GM18870 (cell line): ENCODE measurements at regions not wholly inside any gene's neighbourhood (a gene's known extent, or its start where the extent isn't known, plus 50 kb on each side); places are given as distances from the start of the nearest gene placed in this dataset.

ENCODE experiments used
- ATAC-seq: cut with Tn5 transposase; IDR thresholded peaks from one replicate; pipeline ENCODE4 v1.9.1; 2021; ENCODE audit warnings: moderate library complexity; ENCODE audit not compliant: unreplicated experiment

DNA sequence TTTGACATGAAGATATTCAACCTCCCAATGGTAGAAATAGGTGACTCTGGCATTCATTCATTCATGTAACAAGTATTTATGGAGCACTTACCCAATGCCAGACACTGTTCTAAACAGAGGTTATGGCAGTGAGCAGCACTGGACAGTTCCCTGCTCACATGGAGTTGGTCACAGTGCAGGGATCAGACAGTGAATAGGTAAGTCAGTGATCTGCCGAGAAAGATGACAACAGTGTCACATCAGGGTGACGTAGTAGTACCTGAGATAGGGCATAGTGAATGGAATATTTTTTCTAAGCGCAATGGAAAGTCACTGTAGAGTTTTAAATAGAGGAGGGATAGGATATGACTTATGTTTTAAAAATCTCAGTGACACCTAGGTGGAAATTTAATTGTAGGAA lies 791.4 kb upstream of the RBFOX1 start:
- no peak for ATAC-seq

- ATAC-seq = no peak
These were observed 796.2 kb upstream of the RBFOX1 start for GRCh38 chr16:6536411-6536810.

GRCh38 chr16:6531067-6531466 lies 801.6 kb upstream of the RBFOX1 start:
- no peak for ATAC-seq

DNA sequence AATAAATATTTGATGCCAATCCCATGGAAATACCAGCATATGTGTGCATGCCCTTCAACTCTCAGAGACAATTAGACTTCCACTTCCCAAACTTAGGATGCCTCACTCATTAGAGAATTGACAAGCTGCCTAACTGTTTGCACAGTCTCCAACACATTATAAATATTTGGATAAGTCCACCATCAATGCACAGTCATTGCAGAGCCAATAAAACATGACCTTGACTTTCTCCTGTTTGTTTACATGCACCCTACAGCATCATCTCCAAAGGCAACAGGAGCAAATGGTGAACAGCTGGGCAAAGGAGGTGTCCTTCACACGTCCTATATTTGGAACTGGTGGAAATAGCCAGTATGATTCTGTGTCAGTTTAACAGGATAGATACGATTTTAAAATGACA lies 804.4 kb upstream of the RBFOX1 start:
- no peak for ATAC-seq

DNA sequence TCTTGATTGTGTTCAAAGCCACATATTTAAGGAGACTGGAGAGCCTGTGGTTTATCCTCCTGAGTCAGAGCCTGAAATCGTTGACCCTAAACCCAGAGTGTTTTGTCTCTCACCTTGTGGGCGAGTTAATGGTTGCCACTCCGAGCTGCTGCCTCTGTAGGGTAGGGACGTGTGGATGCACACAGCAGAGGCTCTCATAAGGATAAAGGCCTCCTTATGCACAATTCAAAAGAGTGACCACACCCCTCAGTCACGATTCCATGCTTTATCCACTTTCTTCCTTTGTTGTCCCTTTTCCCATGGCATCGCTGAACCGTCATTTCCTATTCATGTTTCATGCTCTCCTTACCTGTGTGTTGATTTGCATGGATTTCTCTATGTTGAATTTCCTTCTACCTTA lies 805.0 kb upstream of the RBFOX1 start:
- ATAC-seq = no peak

- no peak for ATAC-seq
These were observed 808.1 kb upstream of the RBFOX1 start for GRCh38 chr16:6524501-6524900.

DNA sequence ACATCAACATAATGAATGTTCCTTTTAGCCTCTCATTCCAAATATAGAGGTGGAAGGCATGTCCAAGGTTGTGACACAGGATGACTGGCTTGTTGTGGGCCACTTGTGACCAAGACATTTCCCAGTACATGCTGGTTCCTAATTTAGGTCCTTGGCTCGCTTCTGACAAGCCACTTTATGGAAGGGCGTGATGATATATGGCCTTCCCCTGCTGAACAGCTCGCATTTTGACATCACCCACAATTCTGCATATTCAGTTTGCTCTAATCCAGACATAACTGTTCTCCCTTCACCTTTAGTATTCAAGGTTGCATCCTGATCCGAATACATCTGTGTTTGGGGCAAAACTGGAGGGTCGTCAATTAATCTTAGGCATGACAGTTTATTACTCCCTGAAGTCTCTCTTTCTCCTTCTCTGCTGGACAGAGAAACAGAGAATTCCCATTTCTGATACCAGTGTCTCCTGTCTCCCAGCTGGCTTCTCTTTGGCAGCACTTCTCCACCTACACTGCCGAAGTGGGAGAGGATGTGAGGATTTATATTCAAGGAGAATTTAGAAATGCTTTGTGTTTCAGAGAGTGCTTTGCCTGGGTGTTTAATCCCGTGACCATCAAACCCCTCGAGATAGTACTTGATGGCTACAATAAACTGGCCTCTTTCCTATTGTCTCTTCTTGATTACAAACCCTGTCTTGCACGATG lies 815.5 kb upstream of the RBFOX1 start:
- no peak for ATAC-seq

DNA sequence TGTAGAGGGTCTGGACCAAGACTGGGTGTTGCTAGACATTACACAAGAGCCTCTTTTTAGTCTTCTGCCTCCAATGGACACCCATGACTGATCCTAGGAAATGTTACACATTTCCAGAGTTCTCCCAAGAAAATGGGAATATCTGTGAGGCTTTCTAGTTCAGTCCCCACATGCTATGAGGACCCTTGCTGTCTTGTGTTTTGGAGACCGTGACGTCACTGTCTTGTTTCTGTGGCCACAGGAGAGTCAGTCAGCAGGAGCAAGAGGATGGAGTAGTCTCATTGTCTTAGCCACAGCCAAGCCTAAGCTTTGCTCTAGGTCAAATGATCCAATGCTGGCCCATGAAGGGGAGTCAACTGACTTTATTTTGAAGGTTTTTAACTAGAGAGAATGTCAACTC lies 820.1 kb upstream of the RBFOX1 start:
- ATAC-seq = no peak

DNA sequence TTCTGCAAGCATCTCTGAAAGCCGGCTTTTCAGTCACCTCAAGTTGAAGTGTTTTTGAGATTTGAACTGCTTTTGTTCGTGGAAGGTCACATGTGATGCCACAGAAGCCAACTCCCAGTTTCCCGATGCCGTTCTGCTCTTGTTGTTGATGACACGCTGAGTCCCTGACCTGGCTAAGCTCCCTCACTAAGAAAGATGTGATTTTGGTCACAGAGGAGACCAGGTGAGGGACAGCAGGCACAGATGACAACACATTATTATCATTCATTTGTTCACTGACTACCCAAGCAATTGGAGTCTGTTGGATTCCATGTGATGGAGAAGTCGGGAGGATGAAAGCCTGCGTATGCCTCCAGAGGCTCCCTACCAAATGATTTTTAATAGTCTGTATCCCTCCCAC lies 822.4 kb upstream of the RBFOX1 start:
- ATAC-seq = no peak

DNA sequence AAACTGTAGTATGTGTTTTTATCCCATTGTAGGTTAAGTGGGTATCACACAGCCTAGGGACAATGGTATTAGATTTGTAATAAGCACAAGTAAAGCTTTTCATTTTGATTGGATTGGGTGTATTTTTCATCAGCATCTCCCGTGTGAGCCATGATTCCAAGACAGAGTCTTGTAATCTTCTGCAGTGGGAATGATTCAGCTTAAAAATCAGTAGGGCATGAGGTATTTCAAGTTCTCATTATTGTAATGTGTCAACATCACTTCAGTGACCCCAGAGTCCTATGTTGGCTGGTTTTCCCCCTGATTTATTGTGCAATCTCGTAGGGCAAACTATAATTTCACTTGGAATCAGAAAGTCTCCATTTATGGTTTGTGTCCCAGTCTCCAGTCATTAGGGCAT lies 833.2 kb upstream of the RBFOX1 start:
- no peak for ATAC-seq

- ATAC-seq = no peak
These were observed 833.8 kb upstream of the RBFOX1 start for GRCh38 chr16:6498858-6499257.

- ATAC-seq = no peak
These were observed 835.6 kb upstream of the RBFOX1 start for GRCh38 chr16:6496996-6497395.

GRCh38 chr16:6495486-6496210 lies 837.0 kb upstream of the RBFOX1 start:
- ATAC-seq = no peak

- no peak for ATAC-seq
These were observed 837.9 kb upstream of the RBFOX1 start for GRCh38 chr16:6494716-6495115.

DNA sequence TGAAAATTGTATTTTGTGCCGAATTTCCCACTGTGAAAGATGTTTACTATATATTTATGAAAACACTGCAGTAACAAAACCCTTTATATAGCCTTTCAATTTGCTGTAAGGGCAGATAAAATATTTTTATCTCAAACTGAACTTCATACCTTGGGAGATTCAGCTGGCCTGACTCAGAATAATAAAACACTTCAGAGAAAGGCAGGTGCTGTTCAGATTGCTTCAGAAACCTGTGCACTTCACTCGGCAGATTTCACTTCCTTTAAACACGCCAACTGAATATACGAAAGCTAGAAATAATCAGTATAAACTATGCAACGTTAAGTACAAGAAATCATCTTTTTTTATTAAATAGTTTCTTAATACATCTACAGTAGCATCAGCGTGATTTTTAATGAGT lies 839.1 kb upstream of the RBFOX1 start:
- no peak for ATAC-seq

DNA sequence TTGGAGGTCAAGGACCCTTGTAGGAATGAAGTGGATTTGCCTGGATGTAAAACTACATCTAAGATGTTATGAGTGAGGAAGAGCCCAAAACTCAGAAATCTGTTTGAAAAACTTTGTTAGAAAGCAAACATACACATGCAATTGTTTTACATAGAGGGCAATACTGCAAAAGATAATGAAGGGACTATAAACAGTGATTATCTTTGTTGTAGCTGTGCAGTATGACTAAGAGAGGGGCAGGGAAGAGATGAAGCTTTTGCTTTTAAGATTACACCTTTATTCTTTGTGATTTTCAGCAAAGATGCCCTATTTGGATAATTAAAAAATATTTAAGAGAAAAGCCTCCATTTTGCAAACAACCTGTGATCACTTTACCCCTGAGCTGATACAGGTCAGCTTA lies 839.9 kb upstream of the RBFOX1 start:
- ATAC-seq = no peak

DNA sequence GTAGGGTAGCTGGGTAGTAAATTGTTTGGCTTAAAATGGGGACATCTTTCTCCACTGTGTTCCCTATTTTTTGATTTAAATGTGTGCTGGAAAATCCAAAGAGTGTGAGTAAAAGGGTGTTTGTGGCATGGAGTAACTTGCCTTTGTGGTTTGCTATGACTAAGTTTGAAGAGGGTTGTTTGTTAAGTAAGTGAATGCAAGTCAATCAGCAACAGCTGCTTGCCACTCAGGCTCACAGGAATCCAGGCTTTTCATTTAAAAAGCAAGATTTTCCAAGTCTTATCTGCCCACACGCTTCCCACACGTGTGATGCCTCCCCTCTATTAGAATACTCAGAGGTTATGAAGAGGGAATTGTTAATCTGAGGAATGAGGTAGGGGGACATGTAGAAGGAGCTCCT lies 847.7 kb upstream of the RBFOX1 start:
- no peak for ATAC-seq

DNA sequence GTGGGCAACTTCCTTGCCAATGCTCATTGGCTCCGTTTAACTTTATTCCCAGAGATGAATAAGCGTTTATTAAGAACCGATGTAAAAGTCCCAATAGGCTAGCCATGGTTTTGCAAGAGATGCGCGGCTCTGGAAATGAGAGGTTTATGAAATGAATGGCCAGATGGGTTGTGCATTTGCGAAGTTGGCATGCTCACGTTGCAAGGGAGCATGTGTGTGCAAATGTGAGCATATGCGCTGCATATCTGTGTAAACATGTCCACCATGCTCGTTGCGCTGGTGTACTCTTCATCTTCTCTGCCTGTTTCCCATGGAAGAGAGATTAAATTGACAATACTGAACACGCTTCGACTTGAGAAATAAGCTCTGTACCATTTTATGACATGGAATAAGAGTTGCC lies 848.6 kb upstream of the RBFOX1 start:
- ATAC-seq = no peak

- ATAC-seq = no peak
These were observed 849.1 kb upstream of the RBFOX1 start for GRCh38 chr16:6483469-6484033.

DNA sequence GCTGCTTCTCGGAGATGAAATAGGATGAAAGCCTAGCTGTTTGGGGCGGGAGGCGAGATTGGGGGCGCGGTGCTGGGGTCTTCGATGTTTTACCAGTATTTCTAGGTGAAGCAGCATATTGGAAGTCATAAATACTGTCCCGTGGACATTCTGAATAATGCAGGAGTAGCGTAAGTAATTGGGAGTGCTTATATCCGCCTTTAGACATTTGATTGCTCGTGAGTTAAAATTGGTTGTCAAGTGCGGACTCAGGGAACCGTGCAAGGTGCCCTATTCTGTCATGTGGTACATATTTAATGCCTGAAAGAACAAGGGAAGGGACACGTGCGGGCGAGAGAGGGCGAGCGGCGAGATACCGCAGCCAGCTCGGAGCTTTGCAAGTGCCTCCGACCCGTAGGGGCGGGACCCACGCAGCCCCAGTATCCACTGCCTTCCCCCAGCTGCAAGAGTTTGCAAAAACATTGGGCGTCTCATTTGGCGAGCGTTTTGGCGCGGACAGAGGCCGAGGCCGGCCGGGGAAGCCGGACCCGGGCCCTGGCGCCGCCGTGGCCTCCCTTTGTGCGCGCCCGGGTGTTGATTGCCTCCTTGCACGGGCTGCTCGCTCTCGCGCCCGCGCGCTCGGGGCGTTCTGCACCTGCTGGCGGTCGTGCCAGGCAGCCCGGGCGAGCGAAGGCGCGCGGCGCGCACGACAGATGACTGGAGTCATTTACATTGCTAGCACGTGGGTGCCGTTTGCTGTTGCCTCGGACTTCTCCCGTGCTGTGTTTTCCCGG lies 849.8 kb upstream of the RBFOX1 start:
- no peak for ATAC-seq

DNA sequence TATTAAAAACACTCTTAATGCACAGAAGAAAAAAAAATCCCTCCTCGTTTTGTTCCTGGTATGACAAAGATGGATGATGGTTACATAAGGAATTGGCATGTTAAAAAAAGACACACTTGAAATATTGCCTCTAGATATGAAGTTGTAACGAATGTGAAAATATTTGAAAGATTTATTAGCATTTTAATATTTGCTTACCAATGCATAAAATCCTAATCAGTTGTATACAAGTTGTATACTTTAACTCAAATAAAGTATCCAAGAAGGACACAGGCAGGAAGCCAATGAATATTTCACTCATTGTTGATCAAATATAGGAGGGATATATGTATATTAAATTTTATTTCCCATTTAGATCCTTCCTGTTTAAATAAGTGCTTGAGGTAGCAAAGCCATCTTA lies 850.8 kb upstream of the RBFOX1 start:
- no peak for ATAC-seq

DNA sequence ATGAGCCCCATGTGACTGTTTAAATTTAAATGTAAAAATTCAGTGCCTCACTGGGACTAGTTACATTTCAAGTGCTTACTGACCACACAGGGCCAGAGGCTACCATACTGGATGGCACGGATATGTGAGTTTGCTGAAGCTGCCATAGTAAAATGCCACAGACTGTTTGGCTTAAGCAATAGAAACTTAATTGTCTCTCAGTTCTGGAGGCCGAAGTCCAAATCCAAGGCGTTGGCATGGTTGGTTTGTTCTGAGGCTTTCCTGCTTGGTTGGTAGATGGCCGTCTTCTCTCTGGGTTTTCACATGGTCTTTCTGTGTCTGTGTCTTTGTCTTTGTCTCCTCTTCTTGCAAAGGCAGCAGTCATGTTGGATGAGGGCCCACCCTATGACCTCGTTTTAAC lies 878.9 kb upstream of the RBFOX1 start:
- ATAC-seq = no peak
